ENCODE measurements at regions not wholly inside any gene's neighbourhood (a gene's known extent, or its start where the extent isn't known, plus 50 kb on each side); places are given as distances from the start of the nearest gene placed in this dataset.

- H3K36me3 ChIP-seq (ENCODE audit: control insufficient read depth, insufficient read depth, low read length) = no peaks in the 10 kb centered on the region
- no peaks in the 10 kb centered on the region for H3K9me3 ChIP-seq (ENCODE audit: control insufficient read depth, low read depth, low read length)
- H3K4me1 ChIP-seq (ENCODE audit: control insufficient read depth, insufficient read depth, low read length) = no peaks in the 10 kb centered on the region
- H3K4me3 ChIP-seq (ENCODE audit: low read length) = no peak overlapping the region
- no CpG with 5 or more reads among the region's 5 CpGs for WGBS (ENCODE audit: insufficient coverage, low lambda C conversion rate)
- H3K27ac ChIP-seq (ENCODE audit: low read length) = no peak overlapping the region
- no peaks in the 10 kb centered on the region for H3K27me3 ChIP-seq (ENCODE audit: control insufficient read depth, insufficient read depth, low read length)
- DNase-seq = no peak
Measured at GRCh38 chr5:159712672-159713071, 203.6 kb upstream of the ADRA1B start.

GRCh38 chr5:159713254-159713653 lies 203.0 kb upstream of the ADRA1B start:
- Histone ChIP-seq H3K27ac (ENCODE audit: low read length) (no peak overlapping the region), H3K36me3 (ENCODE audit: control insufficient read depth, insufficient read depth, low read length) (no peaks in the 10 kb centered on the region), H3K27me3 (ENCODE audit: control insufficient read depth, insufficient read depth, low read length) (no peaks in the 10 kb centered on the region), H3K4me1 (ENCODE audit: control insufficient read depth, insufficient read depth, low read length) (no peaks in the 10 kb centered on the region), H3K9me3 (ENCODE audit: control insufficient read depth, low read depth, low read length) (no peaks in the 10 kb centered on the region), H3K4me3 (ENCODE audit: low read length) (no peak overlapping the region)
- no peak for DNase-seq

- Histone ChIP-seq H3K9me3 (ENCODE audit: control insufficient read depth, low read depth, low read length) (no peaks in the 10 kb centered on the region), H3K36me3 (ENCODE audit: control insufficient read depth, insufficient read depth, low read length) (no peaks in the 10 kb centered on the region), H3K27me3 (ENCODE audit: control insufficient read depth, insufficient read depth, low read length) (no peaks in the 10 kb centered on the region), H3K4me3 (ENCODE audit: low read length) (no peak overlapping the region), H3K4me1 (ENCODE audit: control insufficient read depth, insufficient read depth, low read length) (no peaks in the 10 kb centered on the region), H3K27ac (ENCODE audit: low read length) (no peak overlapping the region)
- WGBS (ENCODE audit: insufficient coverage, low lambda C conversion rate) = no CpG with 5 or more reads among the region's 2 CpGs
- DNase-seq = no peak
Measured at GRCh38 chr5:159713773-159714172, 202.5 kb upstream of the ADRA1B start.

- no CpG with 5 or more reads among the region's 4 CpGs for WGBS (ENCODE audit: insufficient coverage, low lambda C conversion rate)
- Histone ChIP-seq H3K27me3 (ENCODE audit: control insufficient read depth, insufficient read depth, low read length) (peaks cover 5% of the 10 kb centered on the region), H3K9me3 (ENCODE audit: control insufficient read depth, low read depth, low read length) (no peaks in the 10 kb centered on the region), H3K4me1 (ENCODE audit: control insufficient read depth, insufficient read depth, low read length) (no peaks in the 10 kb centered on the region), H3K36me3 (ENCODE audit: control insufficient read depth, insufficient read depth, low read length) (no peaks in the 10 kb centered on the region), H3K4me3 (ENCODE audit: low read length) (no peak overlapping the region), H3K27ac (ENCODE audit: low read length) (no peak overlapping the region)
- no peak for DNase-seq
Measured at GRCh38 chr5:159725475-159725874, 190.8 kb upstream of the ADRA1B start.

GRCh38 chr5:159727167-159727566 lies 189.1 kb upstream of the ADRA1B start:
- H3K27me3 ChIP-seq (ENCODE audit: control insufficient read depth, insufficient read depth, low read length) = peaks cover 5% of the 10 kb centered on the region
- no peaks in the 10 kb centered on the region for H3K4me1 ChIP-seq (ENCODE audit: control insufficient read depth, insufficient read depth, low read length)
- no CpG with 5 or more reads among the region's 1 CpG for WGBS (ENCODE audit: insufficient coverage, low lambda C conversion rate)
- no peaks in the 10 kb centered on the region for H3K9me3 ChIP-seq (ENCODE audit: control insufficient read depth, low read depth, low read length)
- H3K4me3 ChIP-seq (ENCODE audit: low read length) = no peak overlapping the region
- no peaks in the 10 kb centered on the region for H3K36me3 ChIP-seq (ENCODE audit: control insufficient read depth, insufficient read depth, low read length)
- no peak overlapping the region for H3K27ac ChIP-seq (ENCODE audit: low read length)
- no peak for DNase-seq

- no CpG with 5 or more reads among the region's 1 CpG for WGBS (ENCODE audit: insufficient coverage, low lambda C conversion rate)
- H3K4me1 ChIP-seq (ENCODE audit: control insufficient read depth, insufficient read depth, low read length) = no peaks in the 10 kb centered on the region
Measured at GRCh38 chr5:159730285-159730684, 186.0 kb upstream of the ADRA1B start.

GRCh38 chr5:159732220-159732619 lies 184.1 kb upstream of the ADRA1B start:
- H3K4me1 ChIP-seq (ENCODE audit: control insufficient read depth, insufficient read depth, low read length) = no peaks in the 10 kb centered on the region
- H3K27me3 ChIP-seq (ENCODE audit: control insufficient read depth, insufficient read depth, low read length) = peaks cover 10% of the 10 kb centered on the region
- no CpG with 5 or more reads among the region's 4 CpGs for WGBS (ENCODE audit: insufficient coverage, low lambda C conversion rate)
- no peaks in the 10 kb centered on the region for H3K9me3 ChIP-seq (ENCODE audit: control insufficient read depth, low read depth, low read length)
- H3K4me3 ChIP-seq (ENCODE audit: low read length) = no peak overlapping the region
- no peak overlapping the region for H3K27ac ChIP-seq (ENCODE audit: low read length)
- H3K36me3 ChIP-seq (ENCODE audit: control insufficient read depth, insufficient read depth, low read length) = no peaks in the 10 kb centered on the region
- peak in 1 of 2 donors; percentile 8 for DNase-seq

More at GRCh38 chr5:159730285-159730684, 186.0 kb upstream of the ADRA1B start:
- Histone ChIP-seq H3K36me3 (ENCODE audit: control insufficient read depth, insufficient read depth, low read length) (no peaks in the 10 kb centered on the region), H3K9me3 (ENCODE audit: control insufficient read depth, low read depth, low read length) (no peaks in the 10 kb centered on the region), H3K27ac (ENCODE audit: low read length) (no peak overlapping the region), H3K4me3 (ENCODE audit: low read length) (no peak overlapping the region), H3K27me3 (ENCODE audit: control insufficient read depth, insufficient read depth, low read length) (peaks cover 5% of the 10 kb centered on the region)
- DNase-seq = no peak

GRCh38 chr5:159734366-159734765 lies 181.9 kb upstream of the ADRA1B start:
- H3K4me3 ChIP-seq (ENCODE audit: low read length) = no peak overlapping the region
- H3K4me1 ChIP-seq (ENCODE audit: control insufficient read depth, insufficient read depth, low read length) = no peaks in the 10 kb centered on the region
- 100% methylated on average over 2 of the region's 2 CpGs for WGBS (ENCODE audit: insufficient coverage, low lambda C conversion rate)
- H3K27me3 ChIP-seq (ENCODE audit: control insufficient read depth, insufficient read depth, low read length) = peaks cover 5% of the 10 kb centered on the region
- no peaks in the 10 kb centered on the region for H3K36me3 ChIP-seq (ENCODE audit: control insufficient read depth, insufficient read depth, low read length)
- H3K27ac ChIP-seq (ENCODE audit: low read length) = no peak overlapping the region
- no peaks in the 10 kb centered on the region for H3K9me3 ChIP-seq (ENCODE audit: control insufficient read depth, low read depth, low read length)
- no peak for DNase-seq

GRCh38 chr5:159735036-159735435 lies 181.2 kb upstream of the ADRA1B start:
- Histone ChIP-seq H3K4me1 (ENCODE audit: control insufficient read depth, insufficient read depth, low read length) (no peaks in the 10 kb centered on the region), H3K27ac (ENCODE audit: low read length) (no peak overlapping the region), H3K27me3 (ENCODE audit: control insufficient read depth, insufficient read depth, low read length) (peaks cover 5% of the 10 kb centered on the region), H3K36me3 (ENCODE audit: control insufficient read depth, insufficient read depth, low read length) (no peaks in the 10 kb centered on the region), H3K4me3 (ENCODE audit: low read length) (no peak overlapping the region), H3K9me3 (ENCODE audit: control insufficient read depth, low read depth, low read length) (no peaks in the 10 kb centered on the region)
- no CpG with 5 or more reads among the region's 2 CpGs for WGBS (ENCODE audit: insufficient coverage, low lambda C conversion rate)
- no peak for DNase-seq

GRCh38 chr5:159735749-159736660 lies 180.3 kb upstream of the ADRA1B start:
- 98% methylated on average over 5 of the region's 8 CpGs for WGBS (ENCODE audit: insufficient coverage, low lambda C conversion rate)
- H3K27ac ChIP-seq (ENCODE audit: low read length) = no peak overlapping the region
- H3K9me3 ChIP-seq (ENCODE audit: control insufficient read depth, low read depth, low read length) = no peaks in the 10 kb centered on the region

GRCh38 chr5:159736844-159737243 lies 179.4 kb upstream of the ADRA1B start:
- peaks cover 5% of the 10 kb centered on the region for H3K27me3 ChIP-seq (ENCODE audit: control insufficient read depth, insufficient read depth, low read length)
- no peak overlapping the region for H3K27ac ChIP-seq (ENCODE audit: low read length)
- no peaks in the 10 kb centered on the region for H3K9me3 ChIP-seq (ENCODE audit: control insufficient read depth, low read depth, low read length)
- H3K4me3 ChIP-seq (ENCODE audit: low read length) = no peak overlapping the region
- DNase-seq = no peak
- no CpG with 5 or more reads among the region's 2 CpGs for WGBS (ENCODE audit: insufficient coverage, low lambda C conversion rate)
- H3K36me3 ChIP-seq (ENCODE audit: control insufficient read depth, insufficient read depth, low read length) = no peaks in the 10 kb centered on the region
- no peaks in the 10 kb centered on the region for H3K4me1 ChIP-seq (ENCODE audit: control insufficient read depth, insufficient read depth, low read length)

More at GRCh38 chr5:159735749-159736660, 180.3 kb upstream of the ADRA1B start:
- H3K36me3 ChIP-seq (ENCODE audit: control insufficient read depth, insufficient read depth, low read length) = no peaks in the 10 kb centered on the region
- H3K4me3 ChIP-seq (ENCODE audit: low read length) = no peak overlapping the region
- peaks cover 5% of the 10 kb centered on the region for H3K27me3 ChIP-seq (ENCODE audit: control insufficient read depth, insufficient read depth, low read length)
- no peaks in the 10 kb centered on the region for H3K4me1 ChIP-seq (ENCODE audit: control insufficient read depth, insufficient read depth, low read length)
- no peak for DNase-seq

Data from large intestine (tissue), 3 donors.